Umbilical cord (tissue), 1 donor: ENCODE measurements at regions not wholly inside any gene's neighbourhood (a gene's known extent, or its start where the extent isn't known, plus 50 kb on each side); places are given as distances from the start of the nearest gene placed in this dataset.
"Not testable (repeated sequence)": the region's sequence is repeated elsewhere in the genome, so short reads cannot be mapped to it uniquely, and the experiment has no call there.

Source experiments
- DNase-seq: peaks from one replicate; pipeline ENCODE4 v3.0.0-alpha.2; 2015; ENCODE audit warnings: low spot score

GRCh38 chr9:135273008-135273407, 185.5 kb downstream of the OLFM1 start:
- DNase-seq: no peak

GRCh38 chr9:135275163-135275562, 187.7 kb downstream of the OLFM1 start:
- DNase-seq: no peak

GRCh38 chr9:135275571-135276289, 188.3 kb downstream of the OLFM1 start:
- DNase-seq: no peak

- no peak for DNase-seq
Observed at GRCh38 chr9:135277219-135278201, 190.0 kb downstream of the OLFM1 start.

DNA sequence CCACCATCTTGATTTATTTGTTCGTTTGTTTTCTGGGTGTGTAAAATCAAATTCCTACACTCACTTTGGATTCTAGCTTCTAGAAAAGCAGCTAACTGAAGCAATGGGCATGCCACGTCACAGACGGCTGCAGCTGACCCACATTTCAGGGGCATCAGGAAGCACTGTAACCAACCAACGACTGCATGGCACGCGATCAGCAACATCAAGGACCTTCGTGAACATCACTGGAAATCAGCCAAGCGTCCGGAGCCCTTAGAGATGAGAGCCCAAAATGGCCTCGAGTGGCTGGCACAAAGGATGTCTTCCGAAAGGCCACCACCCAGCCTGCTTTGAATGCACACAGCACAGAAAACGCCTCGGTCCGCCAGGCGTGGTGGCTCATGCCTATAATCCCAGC, 191.1 kb downstream of the OLFM1 start:
- no peak for DNase-seq

DNA sequence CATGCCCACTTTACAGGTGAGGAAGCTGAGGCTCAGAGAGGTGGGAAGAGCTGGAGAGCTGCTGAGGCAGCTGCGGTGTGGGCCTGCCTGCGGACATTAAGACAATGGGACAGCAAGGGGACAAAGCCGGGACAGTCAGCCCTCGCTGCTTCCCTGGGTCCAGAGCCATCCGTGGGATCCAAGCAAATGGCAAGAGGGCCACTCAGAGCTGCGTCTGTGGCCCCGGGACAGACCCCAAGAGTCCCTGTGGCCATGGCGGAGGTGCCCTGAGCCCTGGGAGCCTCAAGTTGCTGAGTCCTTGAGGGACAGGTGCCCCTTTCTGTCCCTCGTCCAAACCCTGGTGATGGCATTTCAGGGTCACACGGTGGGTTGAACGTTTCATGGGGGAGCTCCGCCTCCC, 191.9 kb downstream of the OLFM1 start:
- no peak for DNase-seq

DNA sequence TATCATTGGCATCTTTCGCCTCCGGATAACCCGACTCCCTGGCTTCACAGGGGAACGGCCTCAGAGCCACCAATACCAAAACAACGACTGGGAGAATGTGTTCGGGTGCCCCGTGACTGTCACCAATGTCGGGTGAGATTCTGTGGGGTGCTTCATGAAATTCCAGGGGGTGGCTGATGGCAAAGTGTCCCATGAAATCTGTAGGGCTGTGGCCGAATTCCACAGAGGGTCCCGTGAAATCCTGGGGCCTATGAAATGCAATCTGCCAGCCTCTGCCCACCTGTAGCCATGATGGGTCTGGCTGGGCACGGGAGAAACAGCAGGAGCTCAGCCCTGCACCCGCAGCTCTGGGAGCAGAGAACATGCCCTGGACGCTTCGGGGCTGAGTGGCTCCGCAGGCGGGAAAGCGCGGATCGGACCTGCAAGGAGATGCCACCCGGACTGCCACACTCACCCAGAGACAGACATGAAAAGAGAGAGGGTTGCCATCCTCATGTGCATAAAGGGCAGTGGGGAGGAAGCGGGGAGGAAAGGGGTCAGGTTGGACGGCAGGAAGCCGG, 192.4 kb downstream of the OLFM1 start:
- no peak for DNase-seq

- DNase-seq: no peak
Observed at GRCh38 chr9:135280666-135281065, 193.2 kb downstream of the OLFM1 start.

DNA sequence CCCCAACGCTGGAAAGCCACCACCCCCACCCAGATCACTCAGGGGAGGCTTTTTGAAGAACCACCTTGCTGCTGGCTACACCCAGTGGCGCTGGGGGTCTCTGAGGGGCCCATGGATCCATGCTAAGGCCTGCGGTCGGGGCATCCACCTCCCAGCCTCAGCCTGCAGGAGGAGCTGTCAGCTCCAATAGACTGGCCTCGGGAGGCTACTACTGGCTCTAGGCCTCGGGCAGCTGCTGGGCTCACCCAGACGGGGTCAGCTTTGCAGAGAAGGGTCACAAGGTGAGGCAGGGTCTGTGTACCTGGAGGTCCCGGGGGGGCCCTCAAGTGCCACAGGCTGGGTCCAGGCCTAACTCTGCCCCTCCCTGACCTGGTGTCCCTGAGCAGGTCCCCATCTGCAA, 193.7 kb downstream of the OLFM1 start:
- no peak for DNase-seq

GRCh38 chr9:135281791-135282737, 194.6 kb downstream of the OLFM1 start:
- DNase-seq: peak; percentile 44

DNA sequence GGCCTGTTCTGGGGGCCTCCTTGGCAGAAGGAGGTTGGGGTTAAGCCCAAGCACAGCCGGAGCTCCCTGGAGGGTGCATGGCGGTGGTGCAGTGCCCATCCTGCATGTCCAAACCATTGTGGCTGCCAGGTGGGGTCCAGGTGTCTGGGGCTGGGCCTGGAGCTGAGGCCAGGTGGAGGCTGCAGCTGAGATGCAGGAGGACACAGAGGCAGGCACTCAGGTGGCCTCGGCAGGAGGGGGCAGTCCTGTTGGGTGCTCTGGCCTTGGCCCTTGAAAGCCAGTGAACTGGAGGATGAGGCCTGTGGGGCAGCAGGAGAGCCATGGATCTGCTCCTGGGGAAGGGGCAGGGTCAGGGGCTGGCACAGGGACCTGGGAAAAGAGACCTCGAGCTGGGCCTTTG, 195.3 kb downstream of the OLFM1 start:
- DNase-seq: no peak

DNA sequence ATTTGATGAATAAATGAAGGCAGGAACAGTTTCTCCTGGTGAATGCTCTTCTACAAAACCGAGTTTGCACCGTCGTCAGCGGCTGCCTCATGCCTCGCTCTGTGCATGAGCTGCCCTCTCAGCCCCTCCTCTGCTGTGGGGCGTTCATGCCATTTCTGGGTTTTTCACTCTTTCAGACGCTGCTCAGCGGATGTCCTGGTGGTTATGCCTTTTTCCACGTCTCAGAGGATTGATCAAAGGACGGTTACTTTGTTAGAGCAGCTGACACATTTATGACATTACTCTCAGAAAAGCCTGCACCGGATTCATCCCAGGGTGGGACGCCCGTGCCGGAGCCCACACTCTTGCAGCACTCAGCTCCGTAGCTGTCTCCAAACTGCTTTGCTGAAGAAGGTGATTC, 195.9 kb upstream of the PPP1R26 start:
- DNase-seq: no peak

DNA sequence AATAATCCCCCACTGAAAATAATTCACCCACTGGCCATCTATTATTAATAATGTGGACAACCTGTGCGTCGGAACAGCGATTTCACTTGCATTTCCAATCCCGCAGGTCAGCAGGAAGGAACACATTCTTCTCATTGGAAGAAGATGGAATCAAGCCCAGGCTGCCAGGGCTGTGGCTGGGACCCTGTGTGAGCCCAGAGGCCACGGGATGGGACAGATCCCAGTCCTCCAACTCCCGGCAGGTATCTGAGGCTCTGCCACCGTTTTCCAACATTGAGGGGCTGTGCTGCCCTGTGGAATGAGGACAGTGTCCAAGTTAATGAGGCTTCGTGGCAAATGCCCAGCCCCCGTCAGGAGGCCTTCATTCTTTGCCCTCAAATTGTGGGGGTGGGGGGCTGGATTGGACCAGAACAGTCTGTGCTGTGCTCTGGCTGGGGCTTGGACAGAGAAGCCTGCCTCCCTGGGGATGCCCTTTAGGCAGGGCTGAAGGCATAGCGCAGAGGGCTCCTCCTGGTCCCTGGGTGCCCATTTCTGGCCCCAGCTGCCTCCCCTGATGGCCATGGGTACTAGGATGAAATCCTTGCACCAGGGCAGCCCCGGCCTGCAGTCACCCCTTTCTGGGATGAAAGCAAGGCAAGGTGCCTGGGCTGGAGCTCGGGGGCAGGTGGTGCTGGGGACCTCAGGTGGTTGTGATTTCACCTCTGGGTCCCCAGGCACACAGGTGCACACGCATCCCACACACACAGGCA, 195.0 kb upstream of the PPP1R26 start:
- DNase-seq: no peak

DNA sequence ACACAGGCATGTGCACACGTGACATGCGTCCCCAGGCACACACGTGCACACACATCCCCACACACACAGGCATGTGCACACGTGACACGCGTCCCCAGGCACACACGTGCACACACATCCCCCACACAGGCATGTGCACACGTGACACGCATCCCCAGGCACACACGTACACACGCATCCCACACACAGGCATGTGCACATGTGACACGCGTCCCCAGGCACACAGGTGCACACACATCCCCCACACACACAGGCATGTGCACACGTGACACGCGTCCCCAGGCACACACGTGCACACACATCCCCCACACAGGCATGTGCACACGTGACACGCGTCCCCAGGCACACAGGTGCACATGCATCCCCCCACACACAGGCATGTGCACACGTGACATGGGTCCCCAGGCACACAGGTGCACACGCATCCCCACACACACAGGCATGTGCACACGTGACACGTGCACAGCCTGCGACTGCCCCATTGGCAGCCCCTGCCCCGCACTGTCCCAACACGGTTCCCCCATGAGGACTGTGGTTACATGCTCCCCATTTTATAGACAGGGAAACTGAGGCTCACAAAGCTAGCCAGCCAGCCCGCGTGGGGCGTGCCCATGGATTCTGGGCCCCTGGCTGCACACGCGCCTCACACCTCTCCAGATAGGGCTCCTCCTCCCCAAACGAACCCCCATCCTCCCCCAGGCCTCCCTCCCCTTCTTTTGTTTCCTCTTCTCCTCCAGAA, 193.2 kb upstream of the PPP1R26 start:
- DNase-seq: not testable (repeated sequence)

DNA sequence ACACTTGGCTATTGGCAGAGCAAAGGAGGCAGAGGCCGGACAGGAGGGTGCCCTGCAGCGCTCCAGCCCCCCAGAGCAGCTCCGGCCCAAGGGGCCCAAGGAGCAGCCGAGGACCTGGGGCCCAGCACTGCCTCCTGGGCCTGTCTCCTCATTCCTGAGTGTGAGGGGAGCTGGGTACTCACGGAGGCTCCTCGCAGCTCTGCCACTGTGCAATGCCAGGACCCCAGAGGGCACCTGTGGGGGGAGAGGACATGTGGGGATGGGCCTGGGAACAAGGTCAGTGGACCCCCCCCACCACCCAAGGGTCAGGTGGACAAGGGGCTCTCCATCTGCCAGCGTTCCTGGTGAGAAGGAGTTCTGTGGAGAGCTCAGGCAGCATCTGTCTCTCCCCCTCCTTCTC, 192.6 kb upstream of the PPP1R26 start:
- DNase-seq: no peak

DNA sequence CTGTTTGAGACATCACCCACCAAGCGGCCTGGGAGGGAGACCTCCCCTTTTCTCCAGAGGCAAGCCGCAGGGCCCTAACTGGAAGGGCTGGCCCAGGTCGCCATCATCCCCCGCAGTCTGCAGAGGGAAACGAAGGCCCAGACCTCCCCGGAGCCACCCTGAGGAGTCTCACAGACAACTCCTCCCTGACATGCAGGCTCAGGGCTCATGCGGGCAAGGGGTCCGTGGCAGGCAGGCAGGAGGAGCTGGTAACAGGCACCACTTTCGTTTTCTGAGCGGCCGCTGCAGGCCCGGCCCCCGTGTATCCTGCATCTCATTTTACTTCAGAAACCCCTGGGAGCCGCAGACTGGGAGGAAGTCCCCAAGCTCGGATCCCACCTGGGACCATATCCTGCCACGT, 192.0 kb upstream of the PPP1R26 start:
- DNase-seq: no peak

GRCh38 chr9:135288054-135288453, 191.5 kb upstream of the PPP1R26 start:
- no peak for DNase-seq

DNA sequence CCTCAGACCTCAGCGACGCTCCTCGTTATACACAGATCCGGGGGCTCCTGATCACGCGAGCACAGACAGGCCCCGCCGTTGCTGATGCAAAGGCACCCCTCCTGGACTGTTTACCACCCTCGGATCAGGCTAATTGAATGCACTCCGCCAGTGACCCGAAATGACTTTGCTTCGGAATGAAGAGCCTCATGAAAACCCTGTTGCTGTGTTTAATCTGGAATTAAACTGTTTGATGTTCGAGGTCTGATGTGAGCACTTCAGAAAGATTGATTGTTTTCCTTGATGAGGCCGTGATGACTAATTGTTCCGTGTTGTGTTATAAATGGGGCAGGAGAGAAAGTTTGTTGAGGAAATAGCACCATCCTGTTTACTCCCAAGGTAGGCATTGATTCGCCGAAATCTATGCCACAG, 190.5 kb upstream of the PPP1R26 start:
- DNase-seq: no peak

GRCh38 chr9:135290086-135290485, 189.5 kb upstream of the PPP1R26 start:
- DNase-seq: no peak

DNA sequence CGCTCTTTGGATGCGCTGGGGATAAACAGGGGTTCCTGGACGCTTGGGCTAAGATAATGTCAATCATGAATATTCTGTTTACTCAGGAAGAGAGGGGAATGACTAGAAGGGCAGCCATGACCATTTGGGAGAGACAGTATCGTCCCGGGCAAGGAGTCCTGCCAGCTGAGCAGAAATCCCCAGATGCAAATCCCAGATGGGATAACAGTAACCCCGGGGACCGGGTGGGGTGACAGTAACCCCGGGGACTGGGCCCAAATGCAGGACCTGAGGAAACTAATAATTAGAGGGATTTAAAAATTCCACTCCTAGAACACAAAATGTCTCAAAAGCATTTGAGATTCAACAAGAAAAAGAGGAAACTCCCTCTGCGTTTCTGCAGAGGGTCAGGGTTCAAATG, 189.0 kb upstream of the PPP1R26 start:
- DNase-seq: no peak
